ENCODE measurements at regions not wholly inside any gene's neighbourhood (a gene's known extent, or its start where the extent isn't known, plus 50 kb on each side); places are given as distances from the start of the nearest gene placed in this dataset.

DNA sequence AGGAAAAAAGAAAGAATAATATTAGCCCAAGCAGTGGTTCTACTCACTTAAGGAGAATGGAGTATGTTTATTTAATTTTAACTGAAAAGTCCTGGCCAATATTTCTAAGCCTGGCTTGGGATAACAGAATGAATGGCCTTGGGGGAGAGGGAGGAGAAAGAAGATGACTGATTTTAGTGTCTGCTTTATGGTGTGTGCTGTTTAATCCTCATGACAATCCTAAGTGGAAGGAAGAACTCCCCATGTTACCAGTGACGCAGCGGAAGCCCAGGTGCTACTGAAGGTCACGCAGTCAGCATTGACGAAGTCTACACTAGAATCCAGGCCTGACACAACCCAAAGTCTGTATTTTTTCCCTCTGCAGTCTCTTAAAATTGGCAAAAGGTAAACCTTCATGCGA lies 50.5 kb downstream of the PALM2AKAP2 start:
- no peak for DNase-seq

DNA sequence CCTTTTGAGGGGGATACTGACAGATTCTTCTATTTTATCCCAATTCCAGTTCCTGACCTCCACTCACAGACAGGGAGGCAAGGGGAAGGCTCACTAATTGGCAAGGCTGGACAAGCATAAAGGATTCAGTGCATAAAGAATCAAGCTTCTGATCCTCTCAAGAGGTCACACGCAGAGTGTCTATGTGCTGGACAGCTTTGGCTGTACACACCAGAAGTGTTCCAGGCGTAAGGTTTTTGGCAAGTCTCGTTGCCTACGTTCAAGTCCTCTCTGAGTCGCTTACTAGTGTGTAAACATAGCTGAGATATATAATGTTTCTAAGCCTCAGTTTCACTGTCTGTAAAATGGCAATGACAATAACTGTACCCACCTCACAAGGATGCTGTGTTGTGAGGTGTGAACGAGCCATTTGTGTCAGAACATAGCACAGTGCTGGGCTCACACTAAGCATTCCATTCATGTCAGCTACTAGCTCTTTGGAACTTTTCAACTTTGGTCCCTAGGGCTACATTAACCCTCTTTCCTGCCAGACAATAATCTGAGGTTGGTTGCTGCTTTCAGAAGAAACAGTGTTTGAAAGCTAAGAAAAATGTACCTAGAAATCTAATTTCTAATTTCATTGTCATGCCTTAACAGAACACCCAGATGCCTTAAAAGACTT lies 52.1 kb downstream of the PALM2AKAP2 start:
- DNase-seq, result no peak

DNA sequence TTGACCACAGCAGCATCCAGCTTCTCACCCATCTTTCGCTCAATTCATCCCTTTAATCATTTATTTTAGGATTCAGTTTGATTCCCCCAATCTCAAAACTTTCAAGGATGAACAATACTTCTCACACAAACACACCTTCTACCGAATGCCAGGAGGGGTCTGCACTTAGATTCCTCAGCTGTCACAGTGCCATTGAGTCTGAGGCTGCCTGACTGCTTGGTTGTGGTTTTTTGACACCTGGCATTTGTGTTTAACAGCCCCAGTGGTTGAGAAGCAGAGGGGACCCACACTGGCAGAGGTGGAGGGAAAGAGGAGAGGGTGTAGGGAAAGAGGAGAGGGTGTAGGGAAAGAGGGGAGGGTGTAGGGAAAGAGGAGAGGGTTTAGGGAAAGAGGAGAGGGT lies 54.9 kb downstream of the PALM2AKAP2 start:
- DNase-seq, result no peak

DNA sequence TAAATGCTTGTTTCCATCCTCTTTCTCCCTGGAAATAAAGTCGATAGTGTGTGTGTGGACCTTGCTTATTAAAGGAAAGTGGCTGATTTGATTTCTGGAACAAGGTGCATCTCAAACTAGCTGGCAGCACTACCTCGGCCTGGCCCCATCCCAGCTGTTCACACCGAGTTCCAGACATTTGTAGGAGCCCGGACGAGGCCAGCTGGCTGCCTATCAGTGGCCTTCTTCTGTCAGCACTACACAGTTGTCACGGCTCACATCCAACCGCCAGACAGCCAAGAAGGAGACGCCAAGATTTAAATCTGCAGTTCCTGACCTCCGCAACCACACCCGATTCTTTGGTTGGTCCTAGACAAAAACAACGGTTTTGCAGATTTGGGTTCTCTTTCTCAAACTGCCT lies 63.6 kb downstream of the PALM2AKAP2 start:
- no peak for DNase-seq

DNA sequence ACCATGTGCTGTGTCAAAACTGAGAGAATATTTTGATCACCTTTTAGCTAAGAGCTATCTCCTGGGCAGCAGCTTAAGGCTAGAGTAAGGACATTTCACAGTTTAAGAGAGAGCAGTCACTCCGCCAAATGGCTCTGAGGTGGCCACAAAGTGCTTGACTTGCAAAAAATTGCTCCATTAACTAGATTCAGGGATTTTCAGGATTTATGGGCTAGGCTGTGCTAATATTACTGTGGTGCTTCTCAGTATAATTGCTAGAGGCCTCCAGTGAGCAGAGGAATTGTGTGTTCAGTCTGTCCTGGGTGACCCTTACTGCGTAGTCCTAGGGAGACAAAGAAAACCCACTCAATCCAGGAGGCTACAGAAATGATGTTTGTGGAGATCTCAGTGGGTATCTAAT lies 65.2 kb downstream of the PALM2AKAP2 start:
- no peak for DNase-seq

DNA sequence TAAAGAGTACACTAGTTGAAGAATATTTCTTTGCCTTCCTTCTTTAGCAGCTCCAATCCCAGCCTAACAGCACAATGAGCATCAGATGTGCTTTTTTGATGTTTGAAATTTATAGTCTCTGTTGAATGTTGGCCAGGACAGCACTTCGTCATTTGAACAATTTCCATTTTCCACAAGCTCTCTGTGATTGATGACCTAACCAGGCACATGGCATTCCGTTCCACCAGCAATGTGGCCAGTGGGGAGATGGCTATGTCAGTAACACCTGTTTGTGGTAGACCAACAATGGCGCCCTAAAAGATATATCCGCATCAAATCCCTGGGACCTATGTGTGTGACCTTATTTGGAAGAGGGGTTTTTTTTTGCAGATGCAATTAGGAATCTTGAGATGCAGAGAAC lies 66.8 kb downstream of the PALM2AKAP2 start:
- no peak for DNase-seq

DNA sequence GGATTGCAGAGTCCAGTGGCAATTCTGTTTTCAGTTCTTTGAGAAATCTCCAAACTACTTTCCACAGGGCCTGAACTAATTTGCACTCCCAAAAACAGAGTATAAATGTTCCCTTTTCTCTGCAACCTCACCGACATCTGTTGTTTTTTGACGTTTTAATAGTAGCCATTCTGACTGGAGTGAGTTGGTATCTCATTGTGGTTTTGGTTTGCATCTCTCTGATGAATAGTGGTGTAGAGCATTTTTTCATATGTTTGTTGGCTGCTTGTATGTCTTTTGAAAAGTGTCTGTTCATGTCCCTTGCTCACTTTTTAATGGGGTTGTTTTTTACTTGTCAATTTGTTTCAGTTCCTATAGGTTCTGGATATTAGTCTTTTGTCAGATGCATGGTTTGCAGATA lies 72.6 kb downstream of the PALM2AKAP2 start:
- no peak for DNase-seq

DNA sequence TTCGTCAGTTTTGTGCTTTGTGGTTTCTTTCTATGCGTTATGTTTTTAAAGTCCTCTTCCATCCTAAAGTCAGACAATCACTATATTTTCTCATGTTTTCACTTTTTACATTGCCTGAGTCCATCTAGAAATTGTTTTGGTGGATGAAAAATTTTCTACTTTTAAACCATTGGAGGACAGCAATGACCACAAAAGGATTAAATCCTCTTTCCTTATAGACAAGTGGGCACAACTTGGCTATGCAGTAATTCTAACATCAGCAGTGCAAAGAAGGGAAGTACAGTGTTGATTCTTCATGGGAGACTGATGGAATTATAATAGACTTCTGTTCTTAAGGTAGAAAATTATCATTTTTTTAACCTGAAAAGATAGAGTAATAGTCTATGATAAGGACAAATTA lies 75.5 kb downstream of the PALM2AKAP2 start:
- DNase-seq, result no peak

DNA sequence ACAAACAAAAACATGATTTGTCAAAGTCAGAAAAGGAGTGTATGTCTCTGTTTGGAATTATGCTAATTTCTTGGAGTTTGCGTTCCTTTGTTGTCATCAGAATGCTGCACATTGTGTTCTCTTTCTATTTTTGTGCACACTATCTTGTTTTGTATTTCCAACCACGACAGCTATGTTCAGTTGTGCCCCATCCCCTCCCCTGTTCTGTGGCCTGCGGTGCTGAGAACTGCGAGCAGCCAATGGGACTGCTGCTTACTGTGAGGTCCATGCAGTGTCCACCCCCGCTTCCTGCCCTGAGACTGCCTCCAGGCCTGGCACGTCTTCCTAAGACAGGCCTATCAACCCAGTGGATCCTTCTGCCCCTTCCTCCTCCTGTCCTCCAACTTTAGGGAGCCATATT lies 76.8 kb downstream of the PALM2AKAP2 start:
- DNase-seq, result no peak

DNA sequence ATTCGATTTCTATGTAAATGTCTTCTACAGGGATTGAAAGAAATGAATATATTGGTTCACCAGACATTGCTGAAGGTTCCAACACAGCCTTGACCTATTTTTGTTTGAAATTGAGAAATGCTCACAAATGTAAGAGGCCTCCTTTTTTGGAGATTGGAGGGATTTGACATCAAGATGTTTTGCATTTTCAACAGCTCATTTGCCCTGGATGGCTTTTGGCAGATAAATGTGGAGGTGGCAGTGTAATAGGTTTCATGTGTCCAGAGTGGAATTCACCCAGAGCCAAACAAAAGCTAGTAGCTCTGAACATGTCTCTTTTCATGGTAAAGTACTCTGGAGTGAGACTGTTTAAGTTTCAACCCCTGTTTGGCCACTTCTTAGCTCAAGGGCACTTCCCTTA lies 77.3 kb downstream of the PALM2AKAP2 start:
- no peak for DNase-seq

DNA sequence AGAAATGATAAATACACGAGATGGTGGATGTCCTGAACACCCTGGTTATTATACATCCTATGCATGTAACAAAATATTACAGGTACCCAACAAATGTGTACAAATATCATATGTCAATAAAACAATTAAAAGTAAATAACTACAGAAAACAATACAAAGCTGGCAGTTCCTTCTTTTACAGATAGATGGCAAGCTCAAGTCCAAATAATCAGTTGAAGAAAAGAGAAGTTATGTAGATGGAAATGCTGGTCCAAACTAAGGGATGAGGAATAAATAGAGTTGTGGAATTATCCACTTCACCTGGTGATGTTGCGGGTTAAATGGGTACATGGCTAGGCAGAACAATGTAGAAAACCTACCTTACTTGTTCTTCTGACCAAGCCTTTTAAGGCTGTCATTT lies 79.4 kb downstream of the PALM2AKAP2 start:
- no peak for DNase-seq

DNA sequence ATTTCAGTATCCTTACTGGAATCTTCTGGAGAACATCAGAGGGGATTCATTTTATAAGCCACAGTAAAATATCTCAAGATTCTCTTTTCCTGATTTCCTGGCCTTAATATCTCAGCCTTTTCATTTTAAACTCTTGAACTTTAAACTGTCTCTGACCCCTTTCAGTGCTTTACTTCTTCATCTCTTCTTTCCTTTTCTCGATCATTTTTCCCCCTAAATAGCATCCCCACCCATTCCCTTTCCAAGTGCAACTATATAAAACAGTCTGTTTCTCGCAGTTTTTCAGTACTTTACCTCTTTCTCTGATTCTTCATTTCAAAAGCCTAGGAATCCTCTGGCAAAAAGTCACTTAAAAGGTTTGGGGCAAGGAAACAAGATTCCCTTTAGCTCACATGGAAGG lies 80.5 kb downstream of the PALM2AKAP2 start:
- no peak for DNase-seq

DNA sequence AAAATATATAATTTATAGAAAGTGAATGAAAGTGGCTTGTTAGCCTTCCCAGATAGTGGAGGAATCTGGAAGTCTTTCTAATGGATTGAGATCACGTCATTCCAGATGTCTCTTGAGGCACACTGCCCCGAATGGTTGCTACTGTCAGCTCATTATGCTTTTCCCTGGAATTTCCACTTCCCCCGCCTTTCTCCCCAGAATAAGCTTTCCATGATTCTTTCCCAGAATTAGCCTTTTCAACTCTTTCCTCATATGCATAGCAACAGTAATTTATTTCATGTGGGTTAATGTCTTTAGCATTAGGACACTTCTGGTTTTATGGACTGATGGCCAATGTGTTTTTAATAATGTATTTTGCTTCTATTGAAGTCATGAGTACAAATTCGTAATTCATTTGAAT lies 81.5 kb downstream of the PALM2AKAP2 start:
- no peak for DNase-seq

DNA sequence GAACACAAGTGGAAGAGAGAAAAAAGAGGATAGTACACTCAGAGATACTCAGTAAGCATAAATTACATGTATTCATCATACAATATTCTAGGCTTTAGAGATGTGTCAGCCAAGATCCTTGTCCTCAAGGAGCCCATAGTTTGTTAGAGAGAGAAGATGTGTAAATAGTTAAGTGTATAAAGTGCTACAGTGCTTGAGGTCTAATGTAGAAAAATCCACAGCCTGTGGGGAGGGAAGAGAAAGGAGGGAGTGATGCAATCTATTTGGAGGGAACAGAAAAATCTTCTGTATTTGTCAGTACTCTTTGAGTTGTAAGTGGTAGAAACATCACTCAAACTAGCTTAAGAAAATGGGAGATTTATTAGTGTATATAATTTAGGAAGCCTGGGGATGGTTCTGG lies 81.9 kb downstream of the PALM2AKAP2 start:
- DNase-seq, result no peak

DNA sequence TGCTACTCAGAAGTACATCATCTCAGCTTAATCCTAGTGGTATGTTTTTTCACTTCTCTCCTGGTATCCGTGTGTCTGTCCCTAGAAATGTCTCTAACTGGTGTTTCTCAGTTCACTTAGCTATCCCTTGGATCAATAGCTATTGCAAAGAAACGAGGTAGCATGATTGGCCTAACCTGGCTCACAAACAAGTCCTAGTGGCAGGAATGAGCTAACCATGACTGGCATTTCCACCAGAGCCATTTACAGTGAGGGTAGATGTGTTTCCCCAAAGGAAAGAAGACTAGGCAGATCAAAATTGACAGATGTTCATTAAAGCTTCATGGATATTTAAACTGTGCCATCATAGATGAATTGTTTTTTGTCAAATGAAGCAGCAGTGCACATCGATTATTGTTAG lies 82.5 kb downstream of the PALM2AKAP2 start:
- no peak for DNase-seq

DNA sequence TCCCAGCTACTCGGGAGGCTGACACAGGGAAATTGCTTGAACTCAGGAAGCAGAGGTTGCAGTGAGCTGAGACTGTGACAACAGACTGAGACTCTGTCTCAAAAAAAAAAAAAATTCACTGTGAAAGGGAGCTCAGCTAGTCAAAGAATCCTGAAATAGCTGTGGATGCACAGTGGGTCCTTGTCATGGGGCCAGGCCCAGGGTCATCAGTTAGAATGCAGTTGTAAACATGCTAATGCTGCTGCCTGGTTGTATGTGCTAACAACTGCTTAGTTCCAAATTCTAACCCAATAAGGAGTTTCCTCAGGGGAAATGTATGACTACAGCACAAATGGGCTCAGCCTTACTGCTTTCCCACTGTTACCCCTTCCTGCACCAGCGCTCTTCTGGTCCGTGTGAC lies 84.0 kb downstream of the PALM2AKAP2 start:
- DNase-seq, result no peak

DNA sequence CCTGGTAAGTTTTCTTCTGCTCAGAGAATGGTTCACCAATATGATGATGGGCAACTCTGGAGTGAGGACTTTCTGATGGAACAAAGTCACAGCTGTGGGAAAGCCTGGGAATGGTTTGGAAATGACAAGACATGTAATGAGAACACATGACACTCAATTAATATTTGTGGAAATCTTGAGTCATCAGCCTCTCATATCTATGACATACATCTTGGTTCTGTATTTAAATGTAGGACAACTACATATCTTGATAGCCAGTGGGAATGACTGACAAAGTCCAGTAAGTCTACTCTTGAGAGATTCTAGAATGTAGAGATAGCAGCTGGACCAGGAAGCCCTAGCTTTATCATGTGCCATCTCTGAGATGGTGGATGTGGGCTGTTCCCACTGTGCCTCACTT lies 85.5 kb downstream of the PALM2AKAP2 start:
- DNase-seq, result no peak

DNA sequence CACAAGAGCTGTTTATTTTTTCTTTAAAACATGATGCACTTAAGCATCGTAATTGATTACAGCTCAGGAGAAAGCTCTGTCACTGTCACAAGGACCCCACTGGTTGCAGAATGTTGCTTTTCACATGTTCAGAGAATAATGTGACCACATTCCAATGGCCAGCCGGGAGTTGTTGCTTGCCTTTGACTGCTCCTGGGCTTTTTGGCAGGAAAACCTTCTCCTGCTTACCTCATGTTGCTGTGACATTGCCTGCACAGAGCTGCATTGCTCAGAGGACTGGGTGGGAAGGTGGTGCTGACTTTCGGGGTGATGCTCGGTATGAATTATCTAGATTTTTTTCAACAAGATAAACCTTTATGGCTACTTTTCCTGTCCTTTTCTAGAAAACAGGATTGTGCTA lies 88.2 kb downstream of the PALM2AKAP2 start:
- DNase-seq, result no peak

DNA sequence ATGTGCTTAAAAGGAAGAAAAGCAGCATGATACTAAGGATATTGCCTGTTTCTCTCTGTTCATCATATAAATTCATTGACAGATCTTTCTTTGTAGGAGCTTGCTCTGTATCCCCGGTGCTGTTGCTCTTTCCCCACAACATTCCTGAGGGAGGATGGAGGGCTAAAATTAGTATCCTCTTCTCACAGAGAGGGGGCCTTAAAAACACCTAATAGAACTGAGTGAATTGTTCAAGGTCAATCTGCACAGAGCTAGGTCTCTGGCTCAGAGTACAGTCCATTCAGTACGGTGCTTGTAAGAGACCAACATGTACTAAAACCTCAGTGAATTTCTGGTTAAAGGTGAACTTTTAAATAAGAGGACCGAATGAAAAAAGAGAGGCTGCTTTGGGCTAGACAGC lies 88.7 kb downstream of the PALM2AKAP2 start:
- no peak for DNase-seq

DNA sequence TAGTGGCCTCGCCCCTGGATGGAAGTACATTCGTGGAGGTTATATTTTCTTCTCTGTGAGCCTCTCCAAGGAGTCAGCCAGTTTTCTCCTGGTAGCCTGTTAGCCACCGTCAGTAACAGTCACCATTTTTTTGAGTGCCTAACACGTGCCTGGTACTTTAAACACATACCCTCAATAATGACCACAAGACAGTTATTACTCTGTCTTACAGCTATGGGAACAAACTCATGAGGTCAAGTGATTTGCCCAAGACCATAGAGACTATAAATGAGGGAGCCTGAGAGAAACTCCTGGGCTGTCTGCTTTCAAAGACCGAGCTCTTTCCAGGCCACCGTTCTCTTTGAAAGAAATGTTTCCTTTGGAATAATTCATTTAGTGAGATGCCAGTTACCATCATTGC lies 90.4 kb downstream of the PALM2AKAP2 start:
- DNase-seq, result no peak

DNA sequence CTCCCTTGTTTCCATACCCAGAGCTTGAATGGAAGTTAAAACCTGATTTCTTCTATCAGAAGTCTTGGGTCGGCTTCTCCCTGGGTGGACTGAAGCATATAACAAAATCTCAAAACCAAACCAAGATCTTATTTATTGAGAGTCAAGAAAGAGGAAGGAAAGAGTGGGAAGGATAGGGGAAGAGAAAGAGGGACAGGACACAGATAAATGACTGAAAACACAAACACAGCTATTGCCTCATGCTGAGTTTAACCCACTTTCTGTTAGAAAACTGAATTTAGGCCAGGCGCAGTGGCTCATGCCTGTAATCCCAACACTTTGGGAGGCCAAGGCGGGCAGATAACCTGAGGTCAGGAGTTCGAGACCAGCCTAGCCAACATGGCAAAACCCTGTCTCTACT lies 92.9 kb downstream of the PALM2AKAP2 start:
- no peak for DNase-seq

DNA sequence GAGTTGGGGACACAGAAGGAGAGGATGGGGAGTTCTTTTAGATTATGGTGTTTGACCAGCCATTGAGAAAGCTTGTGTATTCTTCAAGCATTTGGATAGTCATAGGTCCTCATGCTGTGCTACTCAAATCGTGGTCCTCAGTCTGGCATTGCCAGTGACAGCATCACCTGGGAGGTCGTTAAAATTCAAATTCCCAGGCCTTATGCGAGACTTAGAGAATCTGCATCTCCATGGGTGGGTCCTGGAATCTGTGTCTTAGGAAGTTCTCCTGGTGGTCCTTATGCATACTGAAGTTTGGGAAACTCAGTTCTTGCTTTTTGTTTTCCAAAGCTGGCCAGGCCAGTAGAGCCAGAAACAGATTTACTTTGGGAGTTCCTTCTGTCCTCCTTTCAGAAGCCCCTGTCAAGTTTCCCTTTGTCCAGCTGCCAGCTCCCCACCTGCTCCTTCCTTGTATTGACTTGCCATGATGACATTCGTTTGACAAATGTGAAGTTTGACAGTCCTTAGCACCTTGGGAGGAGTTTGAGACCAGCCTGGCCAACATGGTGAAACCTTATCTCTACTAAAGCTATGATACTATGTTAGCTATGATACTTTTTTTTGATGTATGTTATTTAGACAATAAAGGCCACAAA lies 95.6 kb downstream of the PALM2AKAP2 start:
- DNase-seq, result no peak

DNA sequence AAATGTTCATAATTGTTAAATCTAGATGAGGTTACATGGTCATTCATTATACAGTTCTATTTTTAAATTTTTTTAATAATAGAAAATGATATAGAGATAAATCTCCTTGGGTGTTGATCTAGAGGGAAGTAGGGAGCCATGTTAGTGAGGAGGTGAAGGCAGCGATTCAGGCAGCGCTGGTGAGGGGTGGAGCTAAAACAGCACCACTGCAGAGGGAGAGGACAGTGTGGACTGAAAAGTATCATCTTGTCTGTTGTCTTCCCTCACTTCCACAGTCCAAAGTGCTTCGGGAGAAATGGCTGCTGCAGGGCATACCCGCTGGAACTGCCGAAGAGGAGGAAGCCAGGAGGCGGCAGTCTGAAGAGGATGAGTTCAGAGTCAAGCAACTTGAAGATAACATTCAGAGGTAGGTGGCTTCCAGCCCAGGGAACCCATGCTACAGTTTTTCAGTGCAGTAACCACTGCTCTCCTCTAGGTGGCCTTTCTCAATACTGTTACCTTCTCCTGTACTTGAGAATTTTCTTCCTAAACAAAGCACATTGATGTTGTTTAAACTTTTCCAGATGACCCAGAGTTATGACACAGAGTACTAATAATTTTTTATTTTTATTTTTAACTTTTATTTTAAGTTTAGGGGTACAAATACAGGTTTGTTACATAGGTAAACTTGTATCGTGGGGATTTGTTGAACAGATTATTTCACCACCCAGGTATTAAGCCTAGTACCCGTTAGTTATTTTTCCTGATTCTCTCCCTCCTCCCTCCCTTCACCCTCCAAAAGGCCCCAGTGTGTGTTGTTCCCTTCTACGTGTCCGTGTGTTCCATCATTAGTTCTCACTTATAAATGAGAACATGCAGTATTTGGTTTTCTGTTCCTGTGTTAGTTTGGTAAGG lies 100.5 kb downstream of the PALM2AKAP2 start:
- DNase-seq, result no peak

DNA sequence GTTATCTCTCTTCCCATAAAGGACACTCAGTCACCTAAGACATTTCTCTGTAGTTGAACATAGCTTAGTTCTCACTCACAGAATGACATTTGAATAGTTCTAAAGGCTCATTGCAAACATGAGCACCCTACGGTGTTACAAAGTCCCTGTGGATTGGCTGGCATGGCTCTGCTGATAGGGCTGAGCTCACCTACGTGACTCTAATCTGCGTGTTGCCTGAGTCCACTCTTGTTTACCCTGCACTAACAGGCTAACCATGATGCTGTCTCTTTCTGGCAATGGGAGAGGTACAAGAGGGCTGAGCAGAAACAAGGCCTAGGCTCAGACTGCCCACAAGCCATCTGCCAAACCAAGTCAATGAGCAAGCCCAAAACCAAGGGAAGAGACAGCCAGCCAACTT lies 103.6 kb downstream of the PALM2AKAP2 start:
- no peak for DNase-seq

All from amniotic stem cell (primary cell).